Endothelial cell of umbilical vein (primary cell): ENCODE measurements at regions not wholly inside any gene's neighbourhood (a gene's known extent, or its start where the extent isn't known, plus 50 kb on each side); places are given as distances from the start of the nearest gene placed in this dataset.

Experiments used
- BruUV-seq: library from RNA; stranded (reverse); fragments of 400-500 nt; replicated peaks from 2 replicates; lab custom pipeline; 2021; lab: Mats Ljungman, UMichigan
- CTCF ChIA-PET: fragments of 300-600, 350-600 bp; sonication (Branson Sonifier 250); formaldehyde crosslinking; loops from one replicate; lab custom pipeline; 2021; ENCODE audit warnings: antibody characterized with exemption, inconsistent platforms; lab: Charles Lee
- POLR2A ChIA-PET: fragments of 300-600, 350-600 bp; sonication (Branson Sonifier 250); formaldehyde crosslinking; loops from one replicate; lab custom pipeline; 2021; ENCODE audit warnings: antibody characterized with exemption, inconsistent platforms; lab: Charles Lee
- DNase-seq: peaks from one replicate; pipeline ENCODE4 v3.0.0-alpha.2; 2011; ENCODE audit warnings: low read depth, low spot score
- FAIRE-seq: peaks from 2 replicates; lab custom pipeline; 2011; peaks lifted over from hg19 to GRCh38; lab: Jason Lieb, UNC
- H2AFZ ChIP-seq: 2 replicates; pipeline ENCODE4 v1.6.0; 2012; ENCODE audit warnings: low read depth, low read length, control low read depth, inconsistent platforms
- H3K27ac ChIP-seq: 2 replicates; pipeline ENCODE4 v1.5.1; 2011; ENCODE audit warnings: low read depth, mild to moderate bottlenecking, control low read depth, low read length, moderate library complexity; ENCODE audit not compliant: insufficient read depth
- H3K27me3 ChIP-seq, 2 experiments: 2 replicates each; pipeline versions ENCODE4 v1.6.0 to v1.6.1; 2011; ENCODE audit warnings: low read length in 2 of 2, mixed read lengths in 1 of 2; ENCODE audit not compliant: control insufficient read depth in 2 of 2, insufficient read depth in 2 of 2
- H3K36me3 ChIP-seq, 2 experiments: 2 replicates in 1 of 2; 3 replicates in 1 of 2; pipeline ENCODE4 v1.5.1; 2011; ENCODE audit warnings: low read length in 2 of 2, mild to moderate bottlenecking in 1 of 2, moderate library complexity in 1 of 2; ENCODE audit not compliant: control insufficient read depth in 2 of 2, insufficient read depth in 2 of 2; ENCODE audit errors: extremely low read depth in 1 of 2
- H3K4me1 ChIP-seq: 3 replicates; pipeline ENCODE4 v1.5.1; 2011; ENCODE audit warnings: mild to moderate bottlenecking, low read length; ENCODE audit not compliant: control insufficient read depth, insufficient read depth; ENCODE audit errors: extremely low read depth
- H3K4me2 ChIP-seq: 2 replicates; pipeline ENCODE4 v1.6.1; 2011; ENCODE audit warnings: low read length, control low read depth, mixed read lengths; ENCODE audit not compliant: insufficient read depth
- H3K4me3 ChIP-seq, 3 experiments: fragments of 200-600 bp in 1 of 3; sonication (generic), shearing (Covaris generic) in 1 of 3; replicated peaks in 1 of 3; 2 replicates each; pipeline ENCODE4 v1.5.1; 2011 to 2016; ENCODE audit warnings: control low read depth in 3 of 3, low read length in 3 of 3, mild to moderate bottlenecking in 2 of 3, inconsistent platforms in 1 of 3, low read depth in 1 of 3, moderate library complexity in 1 of 3; ENCODE audit not compliant: insufficient read depth in 1 of 3
- H3K79me2 ChIP-seq: 2 replicates; pipeline ENCODE4 v1.6.0; 2012; ENCODE audit warnings: low read length, inconsistent platforms; ENCODE audit not compliant: control insufficient read depth, insufficient read depth
- H3K9ac ChIP-seq: replicated peaks from 2 replicates; pipeline ENCODE3; 2011; ENCODE audit warnings: low read length, control low read depth; ENCODE audit not compliant: insufficient read depth; ENCODE audit errors: extremely low read depth
- H3K9me1 ChIP-seq: replicated peaks from 3 replicates; pipeline ENCODE4 v1.6.0; 2011; ENCODE audit warnings: mild to moderate bottlenecking, low read length; ENCODE audit not compliant: control insufficient read depth, insufficient read depth; ENCODE audit errors: extremely low read depth
- H3K9me3 ChIP-seq: replicated peaks from 2 replicates; pipeline ENCODE4 v1.5.1; 2012; ENCODE audit warnings: low read length, inconsistent platforms; ENCODE audit not compliant: control insufficient read depth, insufficient read depth
- H4K20me1 ChIP-seq: replicated peaks from 2 replicates; pipeline ENCODE3; 2011; ENCODE audit warnings: mild to moderate bottlenecking, low read length; ENCODE audit not compliant: control insufficient read depth, insufficient read depth; ENCODE audit errors: extremely low read depth
- CTCF ChIP-seq, 2 donors: IDR thresholded peaks; 1 replicate in 1 of 2; 2 replicates in 1 of 2; pipeline ENCODE4 v1.5.1; 2011; ENCODE audit warnings: low read length in 2 of 2, mild to moderate bottlenecking in 2 of 2, moderate library complexity in 2 of 2, control low read depth in 1 of 2, inconsistent platforms in 1 of 2, low read depth in 1 of 2; ENCODE audit not compliant: insufficient read depth in 1 of 2; ENCODE audit errors: extremely low read depth in 1 of 2
- EZH2 ChIP-seq: IDR thresholded peaks from 2 replicates; pipeline ENCODE4 v1.6.1; 2012; ENCODE audit warnings: borderline replicate concordance, low read depth, mild to moderate bottlenecking, moderate library complexity, low read length, inconsistent platforms; ENCODE audit not compliant: severe bottlenecking
- FOS ChIP-seq: IDR thresholded peaks from 2 replicates; pipeline ENCODE4 v1.6.1; 2011; ENCODE audit warnings: mild to moderate bottlenecking, low read length, moderate library complexity, borderline replicate concordance; ENCODE audit not compliant: insufficient read depth
- GATA2 ChIP-seq: IDR thresholded peaks from 2 replicates; pipeline ENCODE4 v1.7.0; 2011; ENCODE audit warnings: low read depth, mild to moderate bottlenecking, moderate library complexity, mixed read lengths, low read length; ENCODE audit not compliant: insufficient read length, insufficient read depth
- JUN ChIP-seq: IDR thresholded peaks from 2 replicates; pipeline ENCODE4 v1.6.1; 2011; ENCODE audit warnings: borderline replicate concordance, low read depth; ENCODE audit not compliant: insufficient read length, insufficient read depth
- MAX ChIP-seq: IDR thresholded peaks from 2 replicates; pipeline ENCODE4 v1.6.1; 2011; ENCODE audit not compliant: insufficient read depth, insufficient read length
- MYC ChIP-seq: IDR thresholded peaks from one replicate; pipeline ENCODE4 v1.6.1; 2011; ENCODE audit warnings: mild to moderate bottlenecking, low read depth, low read length
- POLR2A ChIP-seq: IDR thresholded peaks from 2 replicates; pipeline ENCODE4 v1.6.1; 2012; ENCODE audit warnings: low read depth, mild to moderate bottlenecking, control low read depth, low read length
- POLR2AphosphoS5 ChIP-seq: IDR thresholded peaks from 2 replicates; pipeline ENCODE4 v1.6.1; 2012; ENCODE audit warnings: low read depth, mild to moderate bottlenecking, control low read depth, low read length, moderate library complexity; ENCODE audit not compliant: insufficient read depth
- dilution Hi-C: fragments of 300-500 bp; cut with MboI; formaldehyde crosslinking; loops from one replicate; pipeline ENCODE4 v1.15.0; 2019; ENCODE audit warnings: low sequenced_read_pairs; ENCODE audit not compliant: extremely low pct_ligation_motif_present
- intact Hi-C: fragments of 100-400 bp; cut with micrococcal nuclease; formaldehyde crosslinking; loops from one replicate; pipeline ENCODE4 v1.10.0; 2022

GRCh38 chr5:158549311-158549710, 550.4 kb downstream of the EBF1 start:
- intact Hi-C loops (no loop called here), dilution Hi-C loops (no loop called here)
- Histone ChIP-seq H3K9me3 (no peaks in the 10 kb centered on the region), H3K4me3 (no peak overlapping the region), H4K20me1 (no peaks in the 10 kb centered on the region), H3K27ac (no peak overlapping the region), H3K79me2 (no peaks in the 10 kb centered on the region), H3K27me3 (no peaks in the 10 kb centered on the region), H3K36me3 (no peaks in the 10 kb centered on the region), H3K9me1 (no peaks in the 10 kb centered on the region), H3K9ac (no peak overlapping the region), H3K4me2 (no peak overlapping the region), H2AFZ (no peak overlapping the region), H3K4me1 (no peaks in the 10 kb centered on the region)
- no peak for FAIRE-seq
- no peak for DNase-seq
- POLR2A ChIA-PET, result no interaction called here
- no TSS peak for BruUV-seq
- no peak for TF ChIP-seq MAX
- TF ChIP-seq EZH2, result no peak
- CTCF ChIA-PET, result no interaction called here

- no peaks in the 10 kb centered on the region for H4K20me1 ChIP-seq
- dilution Hi-C loops (no loop called here), intact Hi-C loops (no loop called here)
- no peaks in the 10 kb centered on the region for H3K9me1 ChIP-seq
- no peaks in the 10 kb centered on the region for H3K79me2 ChIP-seq
- TF ChIP-seq POLR2A (no peak), MYC (no peak), CTCF (IDR thresholded peaks at IDR 0.05; ENCODE audit: extremely low read depth in 1 of 2, insufficient read depth in 1 of 2, low read depth in 1 of 2, low read length in 2 of 2) (no peak), POLR2AphosphoS5 (no peak), FOS (no peak), EZH2 (no peak), JUN (no peak), GATA2 (no peak)
- CTCF ChIA-PET, result no interaction called here
- H3K9me3 ChIP-seq, result no peaks in the 10 kb centered on the region
- H2AFZ ChIP-seq, result no peak overlapping the region
- no peaks in the 10 kb centered on the region for H3K36me3 ChIP-seq
- BruUV-seq, result no TSS peak
- no peak overlapping the region for H3K4me3 ChIP-seq
- DNase-seq (no peak), FAIRE-seq (no peak)
- no peak overlapping the region for H3K27ac ChIP-seq
- H3K4me1 ChIP-seq, result no peaks in the 10 kb centered on the region
- H3K4me2 ChIP-seq, result no peak overlapping the region
- H3K9ac ChIP-seq, result no peak overlapping the region
- no peaks in the 10 kb centered on the region for H3K27me3 ChIP-seq
- POLR2A ChIA-PET, result no interaction called here
These were observed 553.0 kb downstream of the EBF1 start for GRCh38 chr5:158546748-158547147.
